AG09309 (cell line): ENCODE measurements at regions not wholly inside any gene's neighbourhood (a gene's known extent, or its start where the extent isn't known, plus 50 kb on each side); places are given as distances from the start of the nearest gene placed in this dataset.

ENCODE experiments used
- DNase-seq: peaks from one replicate; pipeline ENCODE4 v3.0.0-alpha.2; 2010; ENCODE audit warnings: low read depth
- H3K4me3 ChIP-seq: 2 replicates; pipeline ENCODE4 v1.5.1; 2011; ENCODE audit warnings: mild to moderate bottlenecking, low read depth, low read length, moderate library complexity; ENCODE audit not compliant: control insufficient read depth
- TF ChIP-seq, protein P1 (sequence below): IDR thresholded peaks from 2 replicates; pipeline ENCODE4 v1.5.1; 2011; ENCODE audit warnings: mild to moderate bottlenecking, low read depth, low read length, inconsistent platforms; ENCODE audit not compliant: insufficient read depth, control insufficient read depth; ENCODE audit errors: missing control alignments

- TF ChIP-seq, protein P1, sequence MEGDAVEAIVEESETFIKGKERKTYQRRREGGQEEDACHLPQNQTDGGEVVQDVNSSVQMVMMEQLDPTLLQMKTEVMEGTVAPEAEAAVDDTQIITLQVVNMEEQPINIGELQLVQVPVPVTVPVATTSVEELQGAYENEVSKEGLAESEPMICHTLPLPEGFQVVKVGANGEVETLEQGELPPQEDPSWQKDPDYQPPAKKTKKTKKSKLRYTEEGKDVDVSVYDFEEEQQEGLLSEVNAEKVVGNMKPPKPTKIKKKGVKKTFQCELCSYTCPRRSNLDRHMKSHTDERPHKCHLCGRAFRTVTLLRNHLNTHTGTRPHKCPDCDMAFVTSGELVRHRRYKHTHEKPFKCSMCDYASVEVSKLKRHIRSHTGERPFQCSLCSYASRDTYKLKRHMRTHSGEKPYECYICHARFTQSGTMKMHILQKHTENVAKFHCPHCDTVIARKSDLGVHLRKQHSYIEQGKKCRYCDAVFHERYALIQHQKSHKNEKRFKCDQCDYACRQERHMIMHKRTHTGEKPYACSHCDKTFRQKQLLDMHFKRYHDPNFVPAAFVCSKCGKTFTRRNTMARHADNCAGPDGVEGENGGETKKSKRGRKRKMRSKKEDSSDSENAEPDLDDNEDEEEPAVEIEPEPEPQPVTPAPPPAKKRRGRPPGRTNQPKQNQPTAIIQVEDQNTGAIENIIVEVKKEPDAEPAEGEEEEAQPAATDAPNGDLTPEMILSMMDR: no peak
- DNase-seq: no peak
- H3K4me3 ChIP-seq: no peak overlapping the region
These were observed 176.7 kb upstream of the CTTNBP2NL start for GRCh38 chr1:112219267-112219666.

- DNase-seq: no peak
- H3K4me3 ChIP-seq: no peak overlapping the region
- TF ChIP-seq, protein P1: no peak
These were observed 165.8 kb upstream of the CTTNBP2NL start for GRCh38 chr1:112230232-112230631.

GRCh38 chr1:112231331-112231730, 164.7 kb upstream of the CTTNBP2NL start:
- DNase-seq: no peak
- no peak overlapping the region for H3K4me3 ChIP-seq
- TF ChIP-seq, protein P1: no peak

DNA sequence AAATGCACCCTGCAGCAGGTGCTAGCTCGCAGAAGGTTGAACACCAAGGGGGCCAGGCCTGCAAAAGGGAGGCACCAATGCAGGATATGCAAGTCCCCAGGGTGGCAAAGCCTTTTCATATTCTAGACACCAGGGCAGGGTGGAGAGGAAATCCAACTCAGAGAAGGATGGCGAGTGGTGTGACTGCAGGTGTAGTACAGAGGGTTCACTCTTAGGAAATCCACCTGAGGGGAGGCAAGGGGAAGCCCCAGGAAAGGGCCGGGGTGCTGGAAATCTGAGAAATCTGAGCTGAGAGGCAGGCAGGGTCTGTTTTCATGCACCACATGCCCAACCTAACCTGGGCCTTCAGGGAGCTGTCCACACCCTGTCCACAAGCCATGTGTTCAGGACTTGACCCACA, 163.2 kb upstream of the CTTNBP2NL start:
- DNase-seq: no peak
- TF ChIP-seq, protein P1: no peak
- H3K4me3 ChIP-seq: no peak overlapping the region

GRCh38 chr1:112234710-112235109, 161.3 kb upstream of the CTTNBP2NL start:
- TF ChIP-seq, protein P1: no peak
- no peak for DNase-seq
- H3K4me3 ChIP-seq: no peak overlapping the region

DNA sequence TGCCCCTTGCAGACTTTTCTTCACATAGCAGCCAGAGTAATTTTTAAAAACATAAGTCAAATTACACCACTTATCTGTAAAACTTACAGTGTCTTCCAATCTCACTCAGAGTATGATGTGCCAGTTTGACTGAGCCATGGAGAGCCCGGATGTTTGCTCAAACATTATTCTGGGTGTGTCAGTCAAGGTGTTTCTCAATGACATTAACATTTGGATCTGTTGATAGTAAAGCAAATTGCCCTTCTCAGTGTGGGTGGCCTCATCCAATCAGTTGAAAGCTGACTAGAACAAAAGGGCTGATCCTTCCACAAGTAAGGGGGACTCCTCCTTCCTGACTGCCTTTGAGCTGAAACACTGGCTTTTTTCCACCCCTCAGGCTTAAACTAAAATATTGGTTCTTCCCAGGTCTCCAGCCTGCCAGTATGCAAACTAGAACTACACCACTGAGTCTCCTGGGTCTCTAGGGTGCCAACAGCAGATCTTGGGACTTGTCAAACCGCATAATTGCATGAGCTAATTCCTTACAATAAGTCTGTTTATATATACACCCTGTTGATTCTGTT, 157.9 kb upstream of the CTTNBP2NL start:
- DNase-seq: no peak
- TF ChIP-seq, protein P1: no peak
- no peak overlapping the region for H3K4me3 ChIP-seq
